ENCODE measurements at regions not wholly inside any gene's neighbourhood (a gene's known extent, or its start where the extent isn't known, plus 50 kb on each side); places are given as distances from the start of the nearest gene placed in this dataset.
"Not testable (repeated sequence)": the region's sequence is repeated elsewhere in the genome, so short reads cannot be mapped to it uniquely, and the experiment has no call there.

- Histone ChIP-seq H3K4me1 (ENCODE audit: insufficient read depth, low read length) (no peaks in the 10 kb centered on the region), H3K4me3 (ENCODE audit: low read length) (no peak overlapping the region), H2AFZ (ENCODE audit: low read depth, low read length) (no peak overlapping the region), H3K9me3 (ENCODE audit: low read length) (no peaks in the 10 kb centered on the region), H3K27me3 (ENCODE audit: insufficient read depth, low read length) (no peaks in the 10 kb centered on the region), H3K36me3 (ENCODE audit: insufficient read depth, low read length) (no peaks in the 10 kb centered on the region)
Observed at GRCh38 chr5:171725205-171725601, 60.4 kb upstream of the SMIM23 start.

- H3K27me3 ChIP-seq (ENCODE audit: insufficient read depth, low read length); H2AFZ ChIP-seq (ENCODE audit: low read depth, low read length); H3K9me3 ChIP-seq (ENCODE audit: low read length); H3K4me3 ChIP-seq (ENCODE audit: low read length); H3K4me1 ChIP-seq (ENCODE audit: insufficient read depth, low read length); H3K36me3 ChIP-seq (ENCODE audit: insufficient read depth, low read length): not testable (repeated sequence)
Observed at GRCh38 chr5:171726819-171727218, 58.8 kb upstream of the SMIM23 start.

- H3K9me3 ChIP-seq (ENCODE audit: low read length) = no peaks in the 10 kb centered on the region
- no peaks in the 10 kb centered on the region for H3K36me3 ChIP-seq (ENCODE audit: insufficient read depth, low read length)
- no peak overlapping the region for H2AFZ ChIP-seq (ENCODE audit: low read depth, low read length)
- no peaks in the 10 kb centered on the region for H3K27me3 ChIP-seq (ENCODE audit: insufficient read depth, low read length)
- no peaks in the 10 kb centered on the region for H3K4me1 ChIP-seq (ENCODE audit: insufficient read depth, low read length)
- H3K4me3 ChIP-seq (ENCODE audit: low read length) = no peak overlapping the region
Observed at GRCh38 chr5:171728686-171729085, 56.9 kb upstream of the SMIM23 start.
